Hepatocyte (in vitro differentiated cells): ENCODE measurements at regions not wholly inside any gene's neighbourhood (a gene's known extent, or its start where the extent isn't known, plus 50 kb on each side); places are given as distances from the start of the nearest gene placed in this dataset.

Experiments used
- DNase-seq: peaks from one replicate; pipeline ENCODE4 v3.0.0-alpha.2; 2016; ENCODE audit warnings: low spot score
- H2AFZ ChIP-seq: fragments of 200-600 bp; sonication (generic); 2 replicates; pipeline ENCODE4 v1.6.0; 2016; ENCODE audit warnings: antibody characterized with exemption, mild to moderate bottlenecking
- H3K27ac ChIP-seq: fragments of 200-600 bp; sonication (generic); 2 replicates; pipeline ENCODE4 v1.5.1; 2016; ENCODE audit warnings: mild to moderate bottlenecking
- H3K27me3 ChIP-seq: fragments of 200-600 bp; sonication (generic); 2 replicates; pipeline ENCODE4 v1.6.1; 2016
- H3K36me3 ChIP-seq: fragments of 200-600 bp; sonication (generic); replicated peaks from 2 replicates; pipeline ENCODE4 v1.5.1; 2016; ENCODE audit warnings: low read depth; ENCODE audit not compliant: insufficient read depth
- H3K4me1 ChIP-seq: fragments of 200-600 bp; sonication (generic); 2 replicates; pipeline ENCODE4 v1.5.1; 2016; ENCODE audit warnings: mild to moderate bottlenecking, moderate library complexity; ENCODE audit not compliant: insufficient read depth
- H3K4me2 ChIP-seq: fragments of 200-600 bp; sonication (generic); 2 replicates; pipeline ENCODE4 v1.6.0; 2016
- H3K4me3 ChIP-seq: fragments of 200-600 bp; sonication (generic); 2 replicates; pipeline ENCODE4 v1.5.1; 2016; ENCODE audit warnings: mild to moderate bottlenecking
- H3K79me2 ChIP-seq: fragments of 200-600 bp; sonication (generic); 2 replicates; pipeline ENCODE4 v1.6.0; 2017; ENCODE audit warnings: mild to moderate bottlenecking
- H3K9me2 ChIP-seq: fragments of 200-600 bp; sonication (generic); replicated peaks from 2 replicates; pipeline ENCODE4 v1.6.0; 2017; ENCODE audit warnings: mild to moderate bottlenecking; ENCODE audit not compliant: insufficient read depth
- H3K9me3 ChIP-seq: fragments of 200-600 bp; sonication (generic); 2 replicates; pipeline ENCODE4 v1.5.1; 2016; ENCODE audit warnings: low read depth, mild to moderate bottlenecking
- H4K20me1 ChIP-seq: fragments of 200-600 bp; sonication (generic); 2 replicates; pipeline ENCODE4 v1.6.0; 2016; ENCODE audit warnings: mild to moderate bottlenecking; ENCODE audit not compliant: insufficient read depth, poor library complexity, severe bottlenecking
- CTCF ChIP-seq: fragments of 200-600 bp; sonication (generic); IDR thresholded peaks from 2 replicates; pipeline ENCODE4 v1.5.1; 2016; ENCODE audit warnings: antibody characterized with exemption, mild to moderate bottlenecking; ENCODE audit not compliant: poor library complexity
- EZH2 ChIP-seq: fragments of 200-600 bp; sonication (generic); IDR thresholded peaks from 2 replicates; pipeline ENCODE4 v1.6.1; 2016; ENCODE audit warnings: antibody characterized with exemption, mild to moderate bottlenecking, borderline replicate concordance
- EZH2phosphoT487 ChIP-seq: fragments of 200-600 bp; sonication (generic); IDR thresholded peaks from one replicate; pipeline ENCODE4 v1.6.1; 2018; ENCODE audit warnings: antibody characterized with exemption, mild to moderate bottlenecking, low read depth, moderate library complexity; ENCODE audit not compliant: unreplicated experiment, severe bottlenecking
- WGBS: methylation state at CpG from one replicate; pipeline ENCODE4 v1.1.6; 2016; ENCODE audit warnings: low lambda C conversion rate; ENCODE audit errors: missing lambda C conversion rate; 5-methylcytosine and 5-hydroxymethylcytosine counted together

- Histone ChIP-seq H3K4me3 (no peak overlapping the region), H3K27me3 (no peaks in the 10 kb centered on the region), H4K20me1 (no peaks in the 10 kb centered on the region), H3K36me3 (no peaks in the 10 kb centered on the region), H3K79me2 (no peaks in the 10 kb centered on the region), H3K27ac (no peak overlapping the region), H3K9me2 (no peaks in the 10 kb centered on the region), H3K9me3 (no peaks in the 10 kb centered on the region), H3K4me1 (no peaks in the 10 kb centered on the region), H2AFZ (no peak overlapping the region), H3K4me2 (no peak overlapping the region)
- WGBS: 93% methylated on average over 2 of the region's 2 CpGs
- TF ChIP-seq EZH2phosphoT487 (no peak), CTCF (no peak), EZH2 (no peak)
- no peak for DNase-seq
Observed at GRCh38 chr12:46506198-46506597, 133.6 kb upstream of the SLC38A2 start.

GRCh38 chr12:46504494-46504893 lies 131.9 kb upstream of the SLC38A2 start:
- no peaks in the 10 kb centered on the region for H3K4me1 ChIP-seq
- no peak overlapping the region for H3K4me3 ChIP-seq
- 76% methylated on average over 1 of the region's 1 CpG for WGBS
- TF ChIP-seq EZH2phosphoT487: no peak
- H3K9me2 ChIP-seq: no peaks in the 10 kb centered on the region
- H4K20me1 ChIP-seq: no peaks in the 10 kb centered on the region
- DNase-seq: no peak
- no peaks in the 10 kb centered on the region for H3K79me2 ChIP-seq
- no peaks in the 10 kb centered on the region for H3K36me3 ChIP-seq
- no peaks in the 10 kb centered on the region for H3K9me3 ChIP-seq
- H3K27ac ChIP-seq: no peak overlapping the region
- no peaks in the 10 kb centered on the region for H3K27me3 ChIP-seq
- no peak overlapping the region for H2AFZ ChIP-seq
- no peak overlapping the region for H3K4me2 ChIP-seq

DNA sequence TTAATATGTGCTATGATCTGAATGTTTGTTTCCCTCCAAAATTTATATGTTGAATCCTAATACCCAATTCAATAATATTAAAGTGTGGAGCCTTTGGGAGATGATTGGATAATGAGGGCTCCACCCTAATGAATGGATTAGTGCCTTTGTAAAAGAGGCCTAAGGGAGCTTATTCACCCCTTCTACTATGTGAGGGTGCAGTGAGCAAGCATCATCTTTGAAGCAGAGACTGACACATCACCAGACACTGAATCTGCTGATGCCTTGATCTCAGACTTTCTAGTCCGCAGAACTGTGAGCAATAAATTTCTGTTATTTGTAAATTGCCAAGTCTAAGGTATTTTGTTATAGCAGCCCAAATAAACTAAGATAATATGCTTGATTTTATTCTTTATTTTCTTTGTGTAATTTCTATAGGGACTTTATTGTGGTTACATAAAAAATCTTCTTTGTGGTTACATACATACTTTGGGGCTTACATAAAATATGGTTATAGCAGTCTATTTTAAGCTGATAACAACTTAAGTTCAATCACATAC lies 131.1 kb upstream of the SLC38A2 start:
- no peaks in the 10 kb centered on the region for H3K9me2 ChIP-seq
- TF ChIP-seq EZH2 (no peak), EZH2phosphoT487 (no peak), CTCF (no peak)
- no peaks in the 10 kb centered on the region for H3K9me3 ChIP-seq
- H3K27ac ChIP-seq: no peak overlapping the region
- no peak overlapping the region for H3K4me2 ChIP-seq
- no peaks in the 10 kb centered on the region for H3K36me3 ChIP-seq
- H3K4me1 ChIP-seq: no peaks in the 10 kb centered on the region
- no peaks in the 10 kb centered on the region for H4K20me1 ChIP-seq
- H2AFZ ChIP-seq: no peak overlapping the region
- no peak for DNase-seq
- H3K27me3 ChIP-seq: no peaks in the 10 kb centered on the region
- 82% methylated on average over 1 of the region's 1 CpG for WGBS
- H3K4me3 ChIP-seq: no peak overlapping the region
- H3K79me2 ChIP-seq: no peaks in the 10 kb centered on the region

DNA sequence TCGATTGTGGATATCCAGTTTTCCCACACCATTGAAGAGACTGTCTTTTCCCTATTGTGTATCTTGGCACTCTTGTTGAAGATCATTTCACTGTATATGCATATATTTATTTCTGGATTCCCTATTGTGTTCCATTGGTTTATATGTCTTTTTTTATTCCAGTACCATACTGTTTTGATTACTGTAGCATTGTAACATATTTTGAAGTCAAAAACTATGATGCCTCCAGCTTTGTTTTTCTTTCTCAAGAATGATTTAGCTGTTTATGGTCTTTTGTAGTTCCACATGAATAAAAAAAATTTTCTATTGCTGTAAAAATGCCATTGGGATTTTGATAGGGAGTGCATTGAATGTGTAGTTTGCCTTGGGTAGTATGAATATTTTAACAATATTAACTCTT lies 128.1 kb upstream of the SLC38A2 start:
- no peak overlapping the region for H3K27ac ChIP-seq
- H3K4me1 ChIP-seq: no peaks in the 10 kb centered on the region
- no peaks in the 10 kb centered on the region for H3K27me3 ChIP-seq
- no peaks in the 10 kb centered on the region for H3K9me2 ChIP-seq
- H4K20me1 ChIP-seq: no peaks in the 10 kb centered on the region
- H3K9me3 ChIP-seq: no peaks in the 10 kb centered on the region
- no peak overlapping the region for H2AFZ ChIP-seq
- TF ChIP-seq CTCF: no peak
- no peak for TF ChIP-seq EZH2
- no peak for TF ChIP-seq EZH2phosphoT487
- no peak overlapping the region for H3K4me2 ChIP-seq
- DNase-seq: no peak
- 97% methylated on average over 1 of the region's 1 CpG for WGBS
- H3K79me2 ChIP-seq: no peaks in the 10 kb centered on the region
- no peaks in the 10 kb centered on the region for H3K36me3 ChIP-seq
- H3K4me3 ChIP-seq: no peak overlapping the region
